Gastroesophageal sphincter (tissue), 4 donors: ENCODE measurements at regions not wholly inside any gene's neighbourhood (a gene's known extent, or its start where the extent isn't known, plus 50 kb on each side); places are given as distances from the start of the nearest gene placed in this dataset.

Experiments
- ATAC-seq: fragments of 150-250 bp; one replicate; pipeline ENCODE4 v1.9.1; 2016; ENCODE audit warnings: mild to moderate bottlenecking, moderate library complexity
- H3K27ac ChIP-seq, 4 donors: fragments of 200-600 bp; sonication (generic) in 3 of 4; 1 replicate in 3 of 4; 2 replicates in 1 of 4; pipeline ENCODE4 v1.5.1; 2016 to 2019
- H3K27me3 ChIP-seq: fragments of 200-600 bp; sonication (generic); one replicate; pipeline ENCODE4 v1.5.1; 2019
- H3K36me3 ChIP-seq, 2 donors: fragments of 200-600 bp; sonication (generic); one replicate each; pipeline ENCODE4 v1.5.1; 2019; ENCODE audit warnings: control low read depth in 1 of 2
- H3K4me1 ChIP-seq, 3 donors: fragments of 200-600 bp; sonication (generic); 1 replicate in 2 of 3; 2 replicates in 1 of 3; pipeline ENCODE4 v1.5.1; 2016 to 2019; ENCODE audit warnings: control low read depth in 2 of 3
- H3K4me3 ChIP-seq, 2 donors: fragments of 200-600 bp; sonication (generic); one replicate each; pipeline ENCODE4 v1.5.1; 2019; ENCODE audit warnings: mild to moderate bottlenecking in 1 of 2, moderate library complexity in 1 of 2
- H3K9me3 ChIP-seq, 3 donors: fragments of 200-600 bp; sonication (generic); one replicate each; pipeline ENCODE4 v1.5.1; 2017 to 2019; ENCODE audit warnings: control low read depth in 2 of 3
- CTCF ChIP-seq, 4 experiments: fragments of 200-600 bp in 2 of 4; fragments of 450-650 bp in 2 of 4; sonication (generic) in 1 of 4; IDR thresholded peaks; one replicate each; pipeline ENCODE4 v1.5.1; 2017 to 2019; ENCODE audit warnings: antibody characterized with exemption in 4 of 4, mild to moderate bottlenecking in 2 of 4, moderate library complexity in 2 of 4
- EP300 ChIP-seq: sonication (generic); formaldehyde crosslinking; IDR thresholded peaks from one replicate; pipeline ENCODE4 v1.6.1; 2017; ENCODE audit warnings: antibody characterized with exemption, mild to moderate bottlenecking
- POLR2A ChIP-seq, 2 donors: fragments of 450-650 bp; IDR thresholded peaks; one replicate each; pipeline ENCODE4 v1.6.1; 2017; ENCODE audit warnings: antibody characterized with exemption in 2 of 2, mild to moderate bottlenecking in 2 of 2, moderate library complexity in 1 of 2
- POLR2AphosphoS5 ChIP-seq: sonication (generic); formaldehyde crosslinking; IDR thresholded peaks from one replicate; pipeline ENCODE4 v1.6.1; 2017; ENCODE audit warnings: antibody characterized with exemption
- WGBS, 2 donors: methylation state at CpG; one replicate each; pipeline ENCODE4 v1.1.5; 2018; ENCODE audit warnings: low coverage in 1 of 2; 5-methylcytosine and 5-hydroxymethylcytosine counted together

GRCh38 chr3:101063401-101063800 is 70.2 kb upstream of the ABI3BP start:
- no peaks in the 10 kb centered on the region for H3K27me3 ChIP-seq
- H3K9me3 ChIP-seq: peaks cover 0 to 31% (median 0%) of the 10 kb centered on the region in 3 donors
- H3K4me1 ChIP-seq: peaks cover 0 to 18% (median 8%) of the 10 kb centered on the region in 3 donors
- no peak overlapping the region for H3K27ac ChIP-seq
- H3K4me3 ChIP-seq: no peak overlapping the region
- ATAC-seq: no peak
- no peaks in the 10 kb centered on the region for H3K36me3 ChIP-seq
- no peak for TF ChIP-seq EP300
- TF ChIP-seq CTCF (IDR thresholded peaks at IDR 0.05): no peak
- TF ChIP-seq POLR2A (IDR thresholded peaks at IDR 0.05): no peak
- no peak for TF ChIP-seq POLR2AphosphoS5

- Histone ChIP-seq H3K27me3 (no peaks in the 10 kb centered on the region), H3K36me3 (no peaks in the 10 kb centered on the region), H3K4me3 (no peak overlapping the region), H3K9me3 (peaks cover 0 to 48% (median 0%) of the 10 kb centered on the region in 3 donors), H3K27ac (no peak overlapping the region), H3K4me1 (peaks cover 0 to 10% (median 2%) of the 10 kb centered on the region in 3 donors)
- TF ChIP-seq POLR2A (IDR thresholded peaks at IDR 0.05) (no peak), CTCF (IDR thresholded peaks at IDR 0.05) (no peak), POLR2AphosphoS5 (no peak), EP300 (no peak)
- WGBS, 2 donors: 38% methylated on average over 1 of the region's 1 CpG; no CpG with 5 or more reads in 1 of the 2 donors
- ATAC-seq: no peak
Measured at GRCh38 chr3:101061312-101061711, 68.1 kb upstream of the ABI3BP start.

GRCh38 chr3:101050866-101051265 is 57.6 kb upstream of the ABI3BP start:
- no peak for TF ChIP-seq CTCF (IDR thresholded peaks at IDR 0.05)
- TF ChIP-seq POLR2AphosphoS5: no peak
- no peak for TF ChIP-seq POLR2A (IDR thresholded peaks at IDR 0.05)
- no peak for TF ChIP-seq EP300
- H3K27me3 ChIP-seq: no peaks in the 10 kb centered on the region
- peaks cover 0 to 6% (median 0%) of the 10 kb centered on the region in 3 donors for H3K4me1 ChIP-seq
- WGBS, 2 donors: 89 to 95% methylated on average over 3 to 4 of the region's 4 CpGs
- H3K27ac ChIP-seq: no peak overlapping the region
- H3K4me3 ChIP-seq: no peak overlapping the region
- no peak for ATAC-seq
- H3K9me3 ChIP-seq: no peaks in the 10 kb centered on the region
- no peaks in the 10 kb centered on the region for H3K36me3 ChIP-seq

- Histone ChIP-seq H3K27me3 (no peaks in the 10 kb centered on the region), H3K9me3 (no peaks in the 10 kb centered on the region), H3K27ac (no peak overlapping the region), H3K4me1 (peaks cover 0 to 6% (median 0%) of the 10 kb centered on the region in 3 donors), H3K36me3 (no peaks in the 10 kb centered on the region), H3K4me3 (no peak overlapping the region)
- no peak for TF ChIP-seq CTCF (IDR thresholded peaks at IDR 0.05)
- 58 to 64% methylated on average over 4 to 5 of the region's 5 CpGs for WGBS, 2 donors
- no peak for ATAC-seq
Measured at GRCh38 chr3:101050046-101050445, 56.8 kb upstream of the ABI3BP start.

GRCh38 chr3:101049532-101049931 is 56.3 kb upstream of the ABI3BP start:
- Histone ChIP-seq H3K27ac (no peak overlapping the region), H3K9me3 (no peaks in the 10 kb centered on the region), H3K36me3 (no peaks in the 10 kb centered on the region), H3K4me1 (peaks cover 0 to 6% (median 0%) of the 10 kb centered on the region in 3 donors), H3K4me3 (no peak overlapping the region), H3K27me3 (no peaks in the 10 kb centered on the region)
- no peak for ATAC-seq
- TF ChIP-seq EP300 (no peak), CTCF (IDR thresholded peaks at IDR 0.05) (no peak)
